ENCODE measurements at regions not wholly inside any gene's neighbourhood (a gene's known extent, or its start where the extent isn't known, plus 50 kb on each side); places are given as distances from the start of the nearest gene placed in this dataset.
A peak's percentile ranks its signal among the peaks of the same experiment; 100 is the strongest.

DNA sequence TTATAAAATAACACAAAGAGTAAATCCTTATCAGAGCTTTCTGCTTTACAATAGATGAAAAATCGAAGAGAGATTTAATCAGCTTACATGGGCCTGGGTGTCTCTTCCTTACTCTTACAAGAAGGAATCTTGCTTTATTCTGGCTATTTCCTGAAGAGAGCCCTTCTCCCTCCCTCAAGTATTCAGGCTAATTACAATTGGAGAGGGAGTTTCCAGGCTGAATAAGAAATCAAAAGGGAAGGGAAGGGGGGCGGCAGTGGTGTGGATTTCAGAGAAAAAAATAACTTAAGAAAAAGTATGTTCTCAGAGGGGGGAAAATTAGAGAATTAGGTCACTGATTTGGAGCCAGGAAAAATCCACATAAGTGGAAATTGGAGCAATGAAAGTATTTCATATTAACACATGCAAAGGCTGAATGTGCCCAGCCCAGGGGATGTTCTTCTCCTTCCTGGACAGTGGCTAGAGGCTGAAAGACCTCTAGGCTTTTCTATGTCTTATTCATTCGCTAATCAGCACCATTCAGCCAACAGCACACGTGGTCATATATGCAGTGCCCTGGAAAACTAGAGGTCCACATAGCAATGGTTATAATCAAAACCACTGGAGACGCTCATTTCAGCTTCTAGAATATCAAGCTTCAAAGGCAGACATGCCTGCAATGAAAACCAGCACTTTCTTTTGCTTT lies 158.9 kb upstream of the BTG1 start:
- no peak for DNase-seq (ENCODE audit: low spot score)

DNA sequence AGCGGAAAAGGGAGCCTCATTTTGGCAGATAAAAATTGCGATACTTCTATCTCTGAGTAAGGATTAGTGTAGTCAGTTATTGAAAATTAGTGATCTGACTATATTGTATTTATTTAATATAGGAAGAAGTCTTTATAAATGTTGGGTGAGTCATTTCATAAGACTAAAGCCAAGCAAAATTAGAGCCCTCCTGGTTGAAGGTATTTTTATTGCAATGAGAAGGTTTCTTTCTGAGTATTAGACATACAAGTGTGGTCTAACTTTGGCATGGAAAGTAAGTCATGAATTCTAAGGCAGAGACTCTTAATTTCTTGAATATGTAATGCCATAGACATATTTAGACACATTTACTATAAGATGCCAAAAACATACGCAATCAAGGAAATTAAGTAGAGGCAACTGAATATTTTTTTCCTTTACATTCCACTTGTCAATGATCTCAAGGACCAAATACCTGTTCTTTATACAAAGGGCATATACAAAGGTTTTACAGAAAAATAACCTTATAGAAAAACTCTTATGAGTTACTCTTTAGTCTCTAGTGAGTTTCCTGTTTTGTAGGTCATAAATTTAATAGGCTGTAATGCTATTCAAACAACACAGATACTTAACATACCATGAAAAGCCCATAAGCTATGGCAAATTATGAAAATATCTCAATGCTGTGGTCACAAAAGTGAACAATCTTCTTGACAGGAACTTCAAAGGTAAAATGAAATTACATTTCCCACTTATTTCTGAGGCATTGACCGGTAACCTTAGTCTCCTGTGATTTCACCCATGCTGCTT lies 156.6 kb upstream of the BTG1 start:
- no peak for DNase-seq (ENCODE audit: low spot score)

DNA sequence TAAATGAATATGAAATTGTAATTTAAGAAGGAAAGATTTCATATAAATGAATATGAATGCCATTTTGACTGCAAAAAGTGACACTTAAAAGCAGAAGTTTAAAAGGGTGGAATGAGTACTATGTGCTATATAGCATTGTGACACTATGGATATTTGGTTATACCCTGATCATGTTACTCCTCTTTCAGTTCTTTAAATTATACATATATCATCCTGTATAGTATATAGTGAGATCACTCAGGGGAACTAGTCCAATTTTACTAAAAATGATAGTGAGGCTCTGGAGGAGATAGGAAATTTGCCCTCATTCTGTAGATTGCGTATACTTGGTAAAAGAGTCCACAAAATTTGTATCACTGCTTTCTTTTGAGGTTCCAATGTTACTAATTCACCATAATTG lies 155.7 kb upstream of the BTG1 start:
- no peak for DNase-seq (ENCODE audit: low spot score)

DNA sequence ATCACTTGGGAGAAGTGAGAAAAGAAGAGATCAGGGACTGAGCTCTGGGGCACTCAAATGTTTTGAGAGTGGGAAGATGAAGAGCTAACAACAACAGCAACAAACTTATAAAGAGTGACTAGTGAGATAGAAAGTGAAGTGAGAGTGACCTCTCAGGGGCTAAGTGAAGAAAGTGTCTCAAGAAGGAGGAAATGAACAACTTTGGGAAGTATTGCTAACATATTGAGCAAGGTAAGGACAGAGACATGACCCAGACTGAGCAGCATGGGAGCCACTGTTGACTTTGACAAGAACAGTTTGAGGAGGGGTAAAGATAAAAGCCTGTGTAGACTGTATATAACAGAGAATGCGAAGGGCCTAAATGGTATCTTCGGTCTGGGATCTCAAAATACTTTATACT lies 155.1 kb upstream of the BTG1 start:
- no peak for DNase-seq (ENCODE audit: low spot score)

DNA sequence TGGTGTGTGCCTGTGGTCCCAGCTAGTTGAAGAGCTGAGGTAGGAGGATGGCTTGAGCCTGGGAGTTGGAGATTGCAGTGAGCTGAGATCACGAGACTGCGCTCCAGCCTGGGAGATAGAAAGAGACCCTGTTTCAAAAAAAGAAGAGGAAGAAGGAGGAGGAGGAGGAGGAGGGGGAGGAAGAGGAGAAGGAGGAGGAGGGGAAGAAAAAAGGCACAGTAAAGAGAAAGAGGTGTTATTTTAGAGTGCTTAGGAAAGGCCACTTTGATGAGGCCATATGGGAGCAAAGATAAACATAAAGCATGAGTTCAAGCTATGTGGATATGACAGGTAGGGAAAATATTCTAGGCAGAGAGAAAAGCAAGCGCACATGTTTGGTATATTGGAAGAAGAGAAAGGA lies 154.1 kb upstream of the BTG1 start:
- DNase-seq (ENCODE audit: low spot score): no peak

DNA sequence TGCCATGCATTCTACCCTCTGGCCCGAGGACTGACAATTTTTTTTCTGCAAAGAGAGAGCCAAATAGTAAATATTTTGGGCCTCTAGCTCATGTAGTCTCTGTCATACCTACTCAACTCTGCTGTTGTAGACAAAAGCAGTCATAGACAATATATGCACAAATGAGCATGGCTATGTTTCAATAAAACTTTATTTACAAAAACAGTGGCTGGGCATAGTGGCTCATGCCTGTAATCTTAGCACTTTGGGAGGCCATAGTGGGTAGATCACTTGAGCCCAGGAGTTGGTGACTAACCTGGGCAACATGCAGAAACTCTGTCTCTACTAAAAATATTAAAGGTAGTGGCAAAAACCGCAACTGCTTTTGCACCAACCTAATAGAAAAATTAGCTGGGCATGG lies 153.7 kb upstream of the BTG1 start:
- DNase-seq (ENCODE audit: low spot score): no peak

DNA sequence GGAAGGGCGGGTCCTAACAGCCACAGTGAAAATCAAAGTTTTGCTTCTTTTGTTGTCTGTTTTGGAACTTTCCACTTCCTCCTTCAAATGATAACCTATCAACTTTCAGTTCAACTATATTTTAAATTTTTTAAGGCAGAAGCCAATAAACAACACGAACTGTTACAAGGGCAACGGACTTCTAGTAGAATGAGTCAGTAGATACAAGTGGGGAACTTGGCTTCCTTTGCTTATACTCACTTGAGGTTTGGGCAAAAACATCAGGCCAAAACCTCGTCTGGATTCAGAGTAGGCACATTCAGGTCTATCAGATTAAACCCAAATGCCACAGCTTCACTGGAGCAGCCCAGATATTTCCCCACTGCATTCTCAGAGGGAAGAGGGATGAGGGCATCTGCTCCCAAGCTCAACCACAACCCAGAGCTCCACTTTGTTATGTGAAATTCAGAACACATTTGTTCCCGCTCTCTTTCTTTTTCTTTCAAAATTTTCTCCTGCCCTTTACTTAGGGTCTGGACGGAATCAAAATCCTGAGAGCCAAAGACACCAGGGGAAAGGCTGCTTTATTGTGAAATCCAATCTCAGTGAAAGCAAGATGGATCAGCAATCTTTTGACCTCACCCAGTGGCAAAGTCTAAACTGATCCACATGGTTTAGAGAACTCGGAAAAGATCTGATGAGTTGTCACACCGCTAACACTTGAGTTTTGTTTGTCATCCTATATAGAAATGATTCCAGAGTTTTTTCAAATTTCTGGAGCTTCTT lies 152.5 kb upstream of the BTG1 start:
- no peak for DNase-seq (ENCODE audit: low spot score)

DNA sequence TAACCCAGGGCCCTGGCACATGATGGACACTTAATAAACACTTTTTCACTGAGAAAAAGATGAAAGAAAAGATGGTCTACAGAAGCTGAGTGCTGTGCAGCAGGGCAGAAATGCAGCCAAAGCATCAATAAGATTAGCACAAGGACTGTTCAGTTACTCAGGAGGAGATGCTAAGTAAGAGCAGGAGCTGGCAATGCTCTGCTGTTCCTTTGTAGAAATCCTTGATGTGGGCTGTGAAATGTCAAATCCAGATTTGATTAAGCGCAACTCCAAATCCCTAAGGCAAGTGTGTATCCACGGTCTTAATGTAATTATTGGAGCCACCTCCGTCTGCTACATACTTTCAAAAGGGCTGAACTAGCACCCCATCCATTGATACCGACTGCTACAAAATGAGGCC lies 151.8 kb upstream of the BTG1 start:
- DNase-seq (ENCODE audit: low spot score): no peak

DNA sequence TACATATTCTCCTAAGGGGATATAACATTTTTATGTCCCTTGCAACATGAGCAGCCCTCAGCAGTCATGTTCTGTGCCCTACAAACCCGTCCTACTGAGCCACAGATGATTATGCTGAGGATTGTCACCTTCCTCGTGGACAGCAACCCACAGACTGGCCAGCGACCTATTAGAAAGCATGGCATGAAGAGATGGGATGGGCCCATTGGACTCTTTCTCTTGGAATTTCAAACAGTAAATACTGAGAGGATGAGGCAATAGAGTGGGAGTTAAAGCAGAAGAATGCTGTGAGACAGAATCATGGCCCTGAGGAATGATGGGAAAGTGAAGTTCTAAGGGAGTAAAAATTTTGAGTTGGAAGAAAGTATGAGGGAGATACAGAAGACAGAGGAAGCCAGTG lies 149.9 kb upstream of the BTG1 start:
- no peak for DNase-seq (ENCODE audit: low spot score)

DNA sequence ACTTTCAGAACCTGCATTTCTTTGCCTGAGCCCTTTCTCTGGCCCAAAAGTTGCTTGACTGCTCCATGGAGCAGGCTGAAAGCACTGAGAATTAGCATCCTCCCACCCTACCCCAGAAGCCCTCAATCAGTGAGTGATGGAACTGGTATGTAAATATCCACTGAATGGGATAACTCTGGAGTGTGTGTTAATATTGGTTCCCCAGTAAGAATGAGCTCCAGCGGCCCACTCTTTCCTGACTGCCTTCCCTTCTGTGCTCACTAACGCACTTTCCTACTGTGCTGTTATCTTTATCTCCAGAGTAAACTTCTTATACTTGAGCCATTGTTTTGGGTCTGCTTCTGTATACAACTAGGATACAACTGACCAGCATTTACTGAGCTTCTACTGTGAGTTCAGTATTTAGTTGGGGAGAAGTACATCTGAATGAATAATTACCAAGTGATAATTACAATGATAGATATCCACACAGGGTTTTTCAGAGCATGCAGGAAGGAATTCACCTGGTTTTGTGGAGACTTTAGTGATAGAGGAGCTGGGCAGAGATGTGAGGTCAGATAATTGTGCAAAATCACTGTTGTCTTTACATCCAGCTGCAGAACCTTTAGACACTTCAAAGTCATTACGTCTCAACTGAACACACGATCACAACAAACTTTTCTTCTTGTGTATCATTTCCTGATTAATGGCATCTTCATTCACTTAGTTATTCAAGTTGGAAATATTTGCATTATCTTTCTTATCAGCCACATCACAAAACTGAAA lies 149.2 kb upstream of the BTG1 start:
- DNase-seq (ENCODE audit: low spot score): no peak

DNA sequence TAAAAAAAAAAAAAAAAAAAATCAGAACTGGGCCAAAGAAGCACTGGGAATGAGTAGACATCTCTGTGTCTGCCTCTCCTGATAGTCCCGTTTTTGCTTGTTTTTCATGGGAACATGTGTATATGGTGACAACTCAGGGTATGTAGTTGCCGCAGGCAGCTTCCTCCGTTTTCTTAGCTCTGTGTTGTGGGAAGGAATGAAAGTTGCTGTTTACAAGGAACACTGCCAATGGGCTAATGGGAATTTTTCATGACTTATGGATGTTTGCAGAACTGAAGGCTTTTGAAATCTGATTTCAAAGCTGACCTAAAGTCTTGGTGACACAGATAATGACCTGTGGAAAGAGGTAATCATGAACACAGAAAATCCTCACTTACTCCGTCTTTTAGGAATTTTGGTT lies 146.4 kb upstream of the BTG1 start:
- no peak for DNase-seq (ENCODE audit: low spot score)

DNA sequence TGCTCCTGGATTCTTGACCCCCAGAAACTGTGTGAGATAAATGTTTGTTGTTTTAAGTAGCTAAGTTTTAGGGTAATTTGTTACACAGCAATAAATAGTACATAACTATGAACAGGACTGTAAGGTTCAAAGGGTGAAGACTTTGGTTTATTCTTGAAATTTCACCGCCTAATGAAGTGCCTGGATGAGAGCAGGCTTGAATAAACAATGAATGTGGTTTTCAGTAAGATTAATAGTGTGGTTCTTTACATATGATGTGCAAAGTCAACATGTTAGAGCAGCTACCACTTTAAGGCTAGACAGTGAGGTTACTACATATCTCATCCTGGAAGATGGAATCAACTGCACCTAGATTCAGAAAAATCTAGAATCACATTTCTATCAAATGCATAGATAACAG lies 145.2 kb upstream of the BTG1 start:
- no peak for DNase-seq (ENCODE audit: low spot score)

DNA sequence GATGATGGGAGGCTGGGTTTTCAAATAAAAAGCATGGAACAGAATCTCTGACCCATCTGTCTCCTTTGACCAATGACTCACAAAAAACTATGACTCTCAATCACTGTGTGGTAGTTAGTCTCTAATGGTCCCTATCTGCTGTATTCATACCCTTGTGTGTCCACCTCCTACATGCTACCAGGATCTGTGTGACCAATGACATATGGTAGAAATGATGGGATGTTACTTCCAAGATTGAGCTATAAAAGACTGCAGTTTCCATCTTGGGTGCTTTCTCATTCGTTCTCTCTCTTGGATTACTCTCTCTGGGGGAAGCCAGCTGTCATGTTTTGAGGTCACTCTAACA lies 144.7 kb upstream of the BTG1 start:
- peak; percentile 4 for DNase-seq (ENCODE audit: low spot score)

DNA sequence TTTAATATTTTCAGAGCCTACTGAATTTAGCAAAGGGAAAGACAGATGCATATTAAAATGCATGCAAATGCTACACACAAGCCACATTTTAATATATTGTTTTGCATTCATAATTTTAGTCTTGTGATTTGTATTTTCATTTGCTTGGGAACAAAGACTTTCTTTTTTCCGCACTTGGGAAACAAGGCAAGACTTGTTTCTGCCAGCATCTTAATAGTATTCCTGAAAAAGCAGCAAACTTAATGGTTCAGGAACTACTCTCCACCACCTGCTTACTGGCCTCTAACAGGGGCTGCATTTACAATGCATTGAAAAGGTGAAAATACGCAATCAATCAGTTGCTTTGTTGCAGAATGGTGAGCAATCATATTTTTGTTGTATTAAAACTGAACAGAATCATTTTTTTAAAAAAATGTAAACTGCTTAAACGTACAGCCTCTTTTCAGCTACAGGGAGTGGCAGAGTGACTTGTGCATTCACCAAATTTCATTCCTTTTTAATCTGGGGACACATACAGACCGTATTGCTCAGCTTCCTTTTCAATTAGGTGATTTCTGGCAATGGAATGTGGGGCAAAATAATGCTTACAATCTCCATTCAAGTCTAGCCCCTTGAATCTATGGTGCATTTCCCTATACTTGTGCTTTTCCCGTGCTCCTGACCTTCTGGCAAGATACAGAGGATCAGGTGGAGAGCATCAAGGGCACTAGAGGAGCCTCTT lies 144.1 kb upstream of the BTG1 start:
- DNase-seq (ENCODE audit: low spot score): peak; percentile 9

DNA sequence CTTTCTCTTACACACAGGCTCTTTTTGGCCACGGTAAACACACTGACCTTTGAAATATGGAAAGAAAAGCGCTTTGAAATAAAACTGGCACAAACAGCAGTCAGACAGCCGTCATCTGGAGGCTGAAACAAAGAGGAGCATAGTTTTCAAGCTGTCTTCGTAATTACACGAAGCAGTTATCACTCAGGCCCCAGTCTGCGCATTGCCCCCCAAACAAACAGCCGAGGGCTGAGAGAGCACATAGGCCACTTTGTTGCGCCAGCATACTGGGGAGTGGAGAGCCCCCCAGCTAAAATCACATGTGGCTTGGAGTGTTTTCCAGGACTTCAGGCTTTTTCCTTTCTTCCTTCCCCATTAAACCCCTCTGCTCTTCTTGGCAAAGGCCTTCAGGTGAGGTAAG lies 142.9 kb upstream of the BTG1 start:
- DNase-seq (ENCODE audit: low spot score): no peak

DNA sequence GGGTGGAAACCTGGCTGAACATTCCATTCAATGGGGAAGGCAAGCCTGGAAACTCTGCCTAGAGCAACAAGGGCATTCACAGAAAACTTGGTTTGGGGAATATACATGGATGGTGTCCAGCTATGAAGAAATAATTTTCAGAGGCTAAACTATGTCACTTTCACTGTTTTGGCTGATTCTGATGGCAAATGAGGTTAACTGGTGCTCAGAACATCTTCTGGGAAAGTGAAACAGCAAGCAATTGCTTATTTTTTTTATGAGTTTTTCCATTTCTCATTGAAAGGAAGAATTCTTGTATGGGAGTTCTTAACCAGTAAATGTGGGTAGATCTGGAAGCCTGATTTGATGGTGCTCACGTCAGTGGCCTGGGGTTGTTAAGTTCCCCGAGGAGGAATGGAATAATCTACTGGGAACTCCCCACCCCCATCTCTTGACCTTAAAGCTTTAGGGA lies 132.8 kb upstream of the BTG1 start:
- DNase-seq (ENCODE audit: low spot score): no peak

DNA sequence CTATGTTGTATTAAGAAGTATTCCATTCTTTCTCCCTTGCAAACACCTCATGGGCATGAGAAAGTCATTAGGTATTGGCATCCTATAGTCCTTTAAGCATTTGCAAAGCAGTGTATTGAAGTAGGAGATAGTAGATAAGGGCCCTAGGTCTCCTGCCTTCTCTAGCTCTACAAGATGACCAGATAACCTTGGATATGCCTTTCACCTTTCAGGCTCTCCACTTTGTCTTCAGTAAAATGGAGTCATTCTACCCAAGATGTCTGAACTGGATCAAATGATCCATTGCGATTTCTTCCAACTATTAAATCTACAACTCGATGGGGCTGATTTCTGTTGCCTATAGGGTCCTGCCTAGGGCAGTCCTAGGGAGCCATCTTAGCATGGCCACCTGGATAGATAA lies 132.1 kb upstream of the BTG1 start:
- DNase-seq (ENCODE audit: low spot score): no peak

DNA sequence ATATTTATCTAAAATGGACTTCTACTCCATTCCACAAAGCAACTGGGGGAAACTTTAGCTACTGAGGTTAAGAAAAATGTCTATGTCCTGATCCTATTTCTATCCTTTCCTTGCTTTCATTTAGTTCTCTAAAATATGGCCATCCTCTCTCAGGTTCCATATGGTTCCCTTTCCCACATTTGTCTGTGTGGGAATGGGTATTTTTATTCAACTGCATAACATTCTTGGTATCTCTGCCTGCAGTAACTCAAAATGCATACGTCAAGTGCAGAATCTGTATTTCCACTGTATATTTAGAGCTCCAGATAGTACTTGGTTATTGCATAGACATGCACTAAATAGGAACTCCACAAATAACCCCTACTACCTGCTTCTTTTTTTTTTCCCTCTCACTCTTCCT lies 130.6 kb upstream of the BTG1 start:
- no peak for DNase-seq (ENCODE audit: low spot score)

DNA sequence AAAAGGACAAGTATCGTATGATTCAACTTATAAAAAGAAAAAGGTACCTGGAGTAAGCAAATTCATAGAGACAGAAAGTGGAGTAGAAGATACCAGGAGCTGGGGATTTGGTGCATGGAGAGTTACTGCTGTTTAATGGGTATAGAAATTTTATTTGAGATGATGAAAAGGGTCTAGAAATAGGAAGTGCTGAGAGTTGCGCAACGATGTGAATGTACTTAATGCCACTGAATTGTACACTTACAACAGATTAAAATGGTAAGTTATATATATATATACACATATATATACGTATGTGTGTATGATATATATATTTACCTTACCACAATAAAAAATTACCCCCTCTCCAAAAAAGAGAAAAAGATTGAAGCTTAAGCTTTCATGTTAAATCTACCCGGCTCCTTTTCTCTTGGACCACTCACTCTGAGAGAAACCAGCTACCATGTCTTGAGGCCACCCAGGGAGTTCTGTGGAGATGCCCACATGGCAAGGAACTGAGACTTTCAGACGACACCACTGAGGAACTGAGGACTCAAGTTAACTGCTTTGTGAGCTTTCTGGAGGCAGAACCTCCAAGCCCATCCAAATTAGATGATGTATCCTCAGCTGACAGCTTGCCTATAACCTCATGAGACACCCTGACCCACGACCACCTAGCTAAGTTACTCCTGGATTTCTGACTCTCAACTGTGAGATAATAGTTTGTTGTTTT lies 130.0 kb upstream of the BTG1 start:
- no peak for DNase-seq (ENCODE audit: low spot score)

DNA sequence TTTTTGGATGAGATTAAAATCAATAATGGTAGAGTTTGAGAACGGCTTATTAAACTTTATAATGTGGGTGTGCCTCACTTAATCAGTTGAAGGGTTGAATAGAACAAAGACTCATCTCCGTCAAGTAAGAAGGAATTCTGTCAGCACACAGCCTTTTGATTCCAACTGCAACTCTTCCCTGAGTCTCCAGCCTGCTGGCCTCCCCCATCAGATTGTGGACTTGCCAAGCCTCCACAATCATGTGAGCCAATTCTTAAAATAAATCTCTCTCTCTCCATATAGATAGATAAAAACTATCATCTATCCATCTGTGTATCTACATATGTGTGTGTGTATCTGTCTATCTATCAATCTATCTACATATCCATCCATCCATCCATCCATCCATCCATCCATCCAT lies 127.4 kb upstream of the BTG1 start:
- DNase-seq (ENCODE audit: low spot score): no peak
